OCI-LY7 (cell line): ENCODE measurements at regions not wholly inside any gene's neighbourhood (a gene's known extent, or its start where the extent isn't known, plus 50 kb on each side); places are given as distances from the start of the nearest gene placed in this dataset.

Experiments
- EZH2phosphoT487 ChIP-seq: fragments of 200-600 bp; sonication (generic); IDR thresholded peaks from 2 replicates; pipeline ENCODE4 v1.6.1; 2018; ENCODE audit warnings: low read depth, borderline replicate concordance, mild to moderate bottlenecking, mixed run types, antibody characterized with exemption, low read length, moderate library complexity, mixed read lengths
- TF ChIP-seq, protein P1 (sequence below): fragments of 200-600 bp; sonication (generic); conservative IDR thresholded peaks from 2 replicates; pipeline ENCODE4 v1.5.1; 2014; ENCODE audit warnings: mild to moderate bottlenecking, antibody characterized with exemption, low read length, moderate library complexity, mixed read lengths

DNA sequence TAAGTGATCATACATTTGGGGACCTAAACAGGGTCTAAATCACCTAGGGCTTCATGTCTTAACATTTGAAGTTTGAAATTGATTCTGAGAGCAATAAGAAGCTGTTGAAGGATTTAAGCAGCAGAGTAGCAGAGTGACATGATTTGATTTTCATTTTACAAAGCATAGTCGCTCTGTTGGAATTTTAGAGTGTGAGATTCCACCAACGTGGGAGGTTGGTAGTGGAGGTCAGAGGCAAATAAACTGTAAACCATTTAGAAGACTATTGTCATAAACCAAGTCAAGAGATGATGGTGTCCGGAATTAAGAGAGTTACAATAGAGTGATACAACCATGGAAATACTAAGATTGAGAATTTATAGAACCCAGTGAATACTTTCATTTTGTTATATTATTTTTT is 52.7 kb upstream of the ZDHHC17 start:
- TF ChIP-seq, protein P1, sequence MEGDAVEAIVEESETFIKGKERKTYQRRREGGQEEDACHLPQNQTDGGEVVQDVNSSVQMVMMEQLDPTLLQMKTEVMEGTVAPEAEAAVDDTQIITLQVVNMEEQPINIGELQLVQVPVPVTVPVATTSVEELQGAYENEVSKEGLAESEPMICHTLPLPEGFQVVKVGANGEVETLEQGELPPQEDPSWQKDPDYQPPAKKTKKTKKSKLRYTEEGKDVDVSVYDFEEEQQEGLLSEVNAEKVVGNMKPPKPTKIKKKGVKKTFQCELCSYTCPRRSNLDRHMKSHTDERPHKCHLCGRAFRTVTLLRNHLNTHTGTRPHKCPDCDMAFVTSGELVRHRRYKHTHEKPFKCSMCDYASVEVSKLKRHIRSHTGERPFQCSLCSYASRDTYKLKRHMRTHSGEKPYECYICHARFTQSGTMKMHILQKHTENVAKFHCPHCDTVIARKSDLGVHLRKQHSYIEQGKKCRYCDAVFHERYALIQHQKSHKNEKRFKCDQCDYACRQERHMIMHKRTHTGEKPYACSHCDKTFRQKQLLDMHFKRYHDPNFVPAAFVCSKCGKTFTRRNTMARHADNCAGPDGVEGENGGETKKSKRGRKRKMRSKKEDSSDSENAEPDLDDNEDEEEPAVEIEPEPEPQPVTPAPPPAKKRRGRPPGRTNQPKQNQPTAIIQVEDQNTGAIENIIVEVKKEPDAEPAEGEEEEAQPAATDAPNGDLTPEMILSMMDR, result no peak
- no peak for TF ChIP-seq EZH2phosphoT487
